ENCODE measurements at regions not wholly inside any gene's neighbourhood (a gene's known extent, or its start where the extent isn't known, plus 50 kb on each side); places are given as distances from the start of the nearest gene placed in this dataset.
"Not testable (repeated sequence)": the region's sequence is repeated elsewhere in the genome, so short reads cannot be mapped to it uniquely, and the experiment has no call there.

DNA sequence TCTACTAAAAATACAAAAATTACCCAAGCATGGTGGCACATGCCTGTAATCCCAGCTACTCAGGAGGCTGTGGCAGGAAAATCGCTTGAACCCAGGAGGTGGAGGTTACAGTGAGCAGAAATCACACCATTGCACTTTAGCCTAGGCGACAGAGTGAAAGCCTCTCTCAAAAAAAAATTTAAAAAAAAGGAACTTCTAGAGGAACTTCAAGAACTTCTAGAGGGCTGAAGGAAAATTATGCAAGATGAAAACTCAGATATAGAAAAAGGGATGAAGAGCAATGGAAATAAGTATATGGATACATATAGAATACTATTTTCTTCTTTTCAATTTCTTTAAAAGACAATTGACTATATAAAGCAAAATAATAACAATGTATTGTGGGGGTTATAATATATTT lies 51.2 kb upstream of the PRR5 start:
- DNase-seq (ENCODE audit: low spot score): no peak

DNA sequence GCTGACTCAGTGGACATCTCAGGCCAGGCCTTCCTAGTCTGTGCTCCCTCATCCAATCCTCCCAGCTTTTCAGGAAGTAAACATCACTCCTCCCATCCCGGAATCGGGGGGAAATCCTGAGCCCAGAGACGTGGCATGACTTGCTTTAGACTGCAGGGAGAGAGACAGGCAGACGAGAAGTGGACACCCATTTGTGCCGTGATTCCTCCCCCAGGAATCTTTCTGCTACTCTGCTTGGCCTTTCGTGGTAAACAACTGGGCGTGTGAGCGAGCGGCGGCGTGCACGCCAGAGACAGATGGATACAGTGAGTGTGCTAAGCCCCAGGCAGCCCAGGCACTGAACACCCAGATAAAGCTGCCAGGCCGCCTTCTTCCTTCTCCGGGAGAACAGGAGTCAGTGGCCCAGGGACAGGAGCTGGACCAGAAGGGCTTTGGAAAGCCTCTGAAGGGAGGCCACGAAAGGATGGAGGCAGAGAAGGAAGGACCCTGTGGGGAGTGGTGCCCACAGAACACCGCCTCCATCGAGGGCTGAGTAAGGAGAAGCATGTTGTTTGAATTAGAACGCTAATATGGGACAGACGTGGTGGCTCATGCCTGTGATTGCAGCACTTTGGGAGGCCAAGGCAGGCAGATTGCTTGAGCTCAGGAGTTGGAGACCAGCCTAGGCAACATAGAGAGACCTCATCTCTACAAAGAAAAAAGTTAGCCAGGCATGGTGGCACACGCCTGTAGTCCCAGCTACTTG lies 53.0 kb upstream of the PRR5 start:
- no peak for DNase-seq (ENCODE audit: low spot score)

DNA sequence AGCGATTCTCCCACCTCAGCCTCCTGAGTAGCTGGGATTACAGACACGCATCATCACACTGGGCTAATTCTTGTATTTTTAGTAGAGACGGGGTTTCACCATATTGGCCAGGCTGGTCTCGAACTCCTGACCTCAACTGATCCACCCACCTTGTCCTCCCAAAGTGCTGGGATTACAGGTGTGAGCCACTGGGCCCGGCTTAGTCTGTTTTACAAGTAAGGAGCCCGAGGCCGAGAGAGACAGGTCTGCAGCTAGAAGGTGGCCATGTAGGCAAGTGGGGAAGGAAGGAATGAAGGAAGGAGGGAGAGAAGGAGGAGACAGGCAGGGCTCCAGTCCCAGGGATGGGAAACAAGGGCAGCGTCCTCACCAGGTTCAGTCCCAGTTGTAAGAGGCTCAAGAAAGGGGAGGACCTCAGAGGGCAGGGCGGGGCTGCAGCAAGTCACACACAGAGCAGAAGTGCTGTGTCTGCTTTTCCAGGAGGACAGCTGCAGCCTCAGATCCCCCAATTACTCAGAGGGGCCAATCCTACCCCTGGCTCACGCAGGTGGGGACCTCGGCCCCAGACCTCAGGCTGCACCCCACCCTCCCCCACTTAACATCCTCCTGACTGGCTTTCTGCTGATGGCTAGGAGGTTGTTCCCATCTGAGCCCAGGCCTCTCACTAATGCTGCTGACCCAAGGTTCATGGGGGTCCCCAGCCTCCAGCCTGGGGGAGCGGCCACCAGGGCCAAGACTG lies 53.8 kb upstream of the PRR5 start:
- DNase-seq (ENCODE audit: low spot score): no peak

DNA sequence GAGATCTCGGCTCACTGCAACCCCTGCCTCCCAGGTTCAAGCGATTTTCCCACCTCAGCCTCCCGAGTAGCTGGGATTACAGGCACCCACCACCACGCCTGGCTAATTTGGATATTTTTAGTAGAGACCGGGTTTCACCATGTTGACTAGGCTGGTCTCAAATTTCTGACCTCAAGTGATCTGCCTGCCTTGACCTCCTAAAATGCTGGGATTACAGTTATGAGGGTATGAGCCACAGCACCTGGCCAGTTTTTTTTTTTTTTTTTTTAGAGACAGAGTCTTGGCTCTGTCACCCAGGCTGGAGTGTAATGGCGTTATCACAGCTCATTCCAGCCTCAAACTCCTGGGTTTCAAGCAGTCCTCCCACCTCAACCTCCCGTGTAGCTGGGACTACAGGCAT lies 54.9 kb upstream of the PRR5 start:
- DNase-seq (ENCODE audit: low spot score): no peak

DNA sequence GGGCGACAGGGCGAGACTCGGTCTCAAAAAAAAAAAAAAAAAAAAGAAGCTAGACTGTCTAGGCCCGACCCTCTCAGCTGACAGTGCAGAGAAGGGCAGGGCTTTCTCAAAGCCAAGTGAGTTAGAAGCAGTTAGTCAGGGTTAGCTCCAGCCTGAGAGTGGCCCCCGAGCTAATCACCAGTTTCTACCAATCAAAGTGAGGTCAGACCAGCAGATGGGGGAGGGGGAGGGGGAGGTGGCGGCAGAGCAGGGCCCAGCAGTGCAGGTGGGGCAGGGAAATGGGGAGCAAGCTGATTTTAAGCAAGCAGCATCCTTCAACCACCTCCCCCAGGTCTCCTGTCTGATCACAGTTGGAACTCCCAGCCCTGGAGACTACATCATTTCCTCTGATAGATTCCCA lies 55.3 kb upstream of the PRR5 start:
- no peak for DNase-seq (ENCODE audit: low spot score)

DNA sequence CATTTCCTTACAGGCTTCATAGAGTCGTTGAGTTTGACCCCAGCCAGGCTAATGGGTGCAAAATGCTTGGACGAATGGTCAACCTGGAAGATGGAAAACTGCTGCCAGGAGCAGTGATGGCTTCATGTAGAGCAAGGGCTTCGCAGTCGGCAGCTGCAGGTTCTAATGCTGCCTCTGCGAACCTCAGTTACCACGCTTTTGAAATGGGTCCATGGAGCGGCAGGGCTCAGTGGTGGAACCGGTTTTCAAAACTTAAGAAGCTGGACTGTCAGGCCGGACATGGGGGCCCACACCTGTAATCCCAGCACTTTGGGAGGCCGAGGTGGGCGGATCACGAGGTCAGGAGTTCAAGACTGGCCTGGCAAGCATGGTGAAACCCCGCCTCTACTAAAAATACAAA lies 55.9 kb upstream of the PRR5 start:
- DNase-seq (ENCODE audit: low spot score): no peak

DNA sequence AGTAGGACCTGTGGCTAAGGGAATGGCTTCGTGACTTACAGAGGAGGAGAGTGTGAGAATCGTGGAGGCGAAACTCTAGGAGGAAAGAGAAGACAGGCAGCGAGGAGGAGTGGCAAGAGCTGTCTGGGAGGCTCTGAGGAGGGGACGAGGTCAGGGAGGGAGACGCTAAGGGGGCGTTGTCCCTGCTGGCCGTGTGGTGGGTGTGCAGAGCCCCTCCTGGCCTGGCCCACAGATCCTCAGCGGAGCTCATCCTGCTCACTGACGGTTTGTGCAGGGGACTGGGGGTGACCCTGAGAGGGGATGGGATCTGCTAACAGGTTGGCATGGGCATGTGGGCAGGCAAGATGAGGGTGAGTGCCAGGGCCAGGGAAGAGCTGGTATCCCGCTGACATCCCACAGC lies 56.5 kb upstream of the PRR5 start:
- no peak for DNase-seq (ENCODE audit: low spot score)

DNA sequence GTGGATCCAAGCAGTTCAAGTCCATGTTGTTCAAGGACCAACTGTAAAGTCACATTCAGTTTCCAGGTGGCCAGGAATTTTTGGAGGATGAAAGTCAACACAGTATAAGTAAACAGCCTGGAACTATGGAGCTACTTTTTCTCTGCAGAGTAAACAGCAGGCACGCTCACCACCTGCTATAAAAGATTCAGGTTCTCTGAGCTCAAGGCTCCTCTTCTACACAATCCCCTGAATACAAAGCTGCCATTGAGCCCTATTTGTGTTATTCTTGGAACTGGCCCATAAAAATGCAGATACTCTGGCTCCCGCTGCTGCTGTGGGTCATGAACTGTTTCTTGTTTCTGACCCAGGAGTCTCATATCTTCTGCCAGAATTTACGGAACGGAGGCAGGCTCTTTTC lies 56.9 kb upstream of the PRR5 start:
- DNase-seq (ENCODE audit: low spot score): no peak

DNA sequence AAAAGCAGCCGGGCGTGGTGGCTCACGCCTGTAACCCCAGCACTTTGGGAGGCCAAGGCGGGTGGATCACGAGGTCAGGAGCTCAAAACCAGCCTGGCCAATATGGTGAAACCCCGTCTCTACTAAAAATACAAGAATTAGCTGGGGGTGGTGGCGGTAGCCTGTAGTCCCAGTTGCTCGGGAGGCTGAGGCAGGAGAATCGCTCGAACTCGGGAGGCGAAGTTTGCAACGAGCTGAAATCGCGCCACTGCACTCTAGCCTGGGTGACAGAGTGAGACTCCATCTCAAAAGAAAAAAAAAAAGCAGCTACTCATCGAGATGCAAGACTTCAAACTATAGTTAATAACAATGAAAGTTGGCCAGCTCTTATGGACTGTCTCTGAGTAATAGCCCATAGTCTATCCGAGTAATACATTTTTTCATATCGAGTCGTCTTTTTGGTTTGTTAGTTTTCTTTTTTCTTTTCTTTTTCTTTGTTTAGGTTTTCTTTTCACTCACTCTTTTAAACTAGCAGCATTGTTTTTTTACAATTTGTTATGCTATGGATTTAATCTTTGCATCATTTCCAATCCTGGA lies 58.4 kb upstream of the PRR5 start:
- not testable (repeated sequence) for DNase-seq (ENCODE audit: low spot score)

DNA sequence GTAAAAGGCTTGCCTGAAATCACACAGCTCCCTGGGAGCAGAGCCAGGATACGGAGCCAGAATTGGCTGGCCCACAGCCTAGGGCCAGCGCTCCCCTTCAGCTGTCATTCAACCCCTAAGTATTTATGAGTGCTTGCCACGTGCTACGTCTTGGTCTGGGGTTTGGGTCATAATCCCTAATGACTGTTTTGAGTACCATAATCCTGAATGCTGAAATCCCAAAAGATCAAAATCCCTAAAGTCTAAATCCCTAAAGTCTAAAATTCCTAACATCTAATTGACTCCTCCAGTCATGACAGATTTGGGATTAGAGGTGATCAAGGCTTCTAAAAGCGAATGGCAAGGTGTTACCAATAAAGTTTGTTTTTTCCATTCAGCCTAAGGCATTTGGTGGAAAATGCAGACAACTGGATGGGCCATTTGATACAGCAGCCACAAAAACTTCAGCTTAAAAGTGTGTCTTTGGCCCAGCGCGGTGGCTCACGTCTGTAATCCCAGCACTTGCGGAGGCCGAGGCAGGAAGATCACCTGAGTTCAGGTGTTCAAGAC lies 59.8 kb upstream of the PRR5 start:
- DNase-seq (ENCODE audit: low spot score): no peak

DNA sequence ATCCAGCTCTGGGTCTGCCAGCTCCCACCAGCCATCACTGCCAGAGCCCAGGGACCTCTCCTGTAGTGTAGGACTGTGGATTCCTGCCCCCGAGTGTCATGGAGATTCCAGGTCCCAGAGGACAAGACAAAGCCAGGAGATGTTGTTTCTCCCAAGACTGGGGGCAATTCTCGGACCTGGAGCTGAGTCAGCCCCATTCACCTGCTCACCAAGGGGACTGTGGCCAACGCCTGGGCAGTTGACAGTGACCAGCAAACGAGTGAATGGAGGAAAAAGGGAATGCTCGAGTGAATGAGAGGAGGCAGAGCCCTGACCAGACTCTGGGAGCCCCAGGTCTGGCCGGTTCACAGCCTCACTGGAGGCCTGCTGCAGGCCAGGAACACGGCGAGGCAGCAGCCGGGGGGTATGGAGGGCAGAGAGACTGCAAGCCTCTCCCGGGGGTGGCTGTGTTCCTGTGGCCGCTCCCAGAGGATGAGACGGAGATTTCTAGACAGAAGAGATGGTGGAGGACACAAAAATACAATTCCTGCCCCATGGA lies 61.3 kb upstream of the PRR5 start:
- no peak for DNase-seq (ENCODE audit: low spot score)

DNA sequence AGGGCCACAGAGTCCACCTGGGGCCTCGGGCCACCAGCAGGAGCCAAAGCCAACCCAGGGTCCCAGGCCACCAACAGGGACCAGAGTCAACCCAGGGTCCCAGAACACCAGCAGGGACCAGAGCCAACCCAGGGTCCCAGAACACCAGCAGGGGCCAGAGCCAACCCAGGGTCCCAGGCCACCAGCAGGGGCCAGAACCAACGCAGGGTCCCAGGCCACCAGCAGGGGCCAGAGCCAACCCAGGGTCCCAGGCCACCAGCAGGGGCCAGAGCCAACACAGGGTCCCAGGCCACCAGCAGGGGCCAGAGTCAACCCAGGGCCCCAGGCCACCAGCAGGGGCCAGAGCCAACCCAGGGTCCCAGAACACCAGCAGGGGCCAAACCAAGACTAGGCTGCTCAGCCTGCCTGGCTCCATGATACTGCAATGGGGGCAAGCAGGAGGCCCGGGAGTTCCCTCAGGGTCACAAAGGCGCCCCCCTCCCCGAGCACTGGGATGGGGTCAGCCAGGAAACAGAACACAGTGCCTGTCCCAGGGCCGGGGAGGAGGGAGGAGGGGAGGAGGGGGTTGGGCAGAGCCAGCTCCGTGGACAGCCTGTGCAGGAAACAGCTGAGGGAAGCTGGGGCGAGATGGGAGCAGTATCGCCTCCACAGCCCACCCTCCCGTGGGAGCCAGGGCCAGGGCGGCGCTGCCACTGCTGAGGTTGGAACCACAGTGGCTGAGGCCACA lies 62.0 kb upstream of the PRR5 start:
- DNase-seq (ENCODE audit: low spot score): no peak

DNA sequence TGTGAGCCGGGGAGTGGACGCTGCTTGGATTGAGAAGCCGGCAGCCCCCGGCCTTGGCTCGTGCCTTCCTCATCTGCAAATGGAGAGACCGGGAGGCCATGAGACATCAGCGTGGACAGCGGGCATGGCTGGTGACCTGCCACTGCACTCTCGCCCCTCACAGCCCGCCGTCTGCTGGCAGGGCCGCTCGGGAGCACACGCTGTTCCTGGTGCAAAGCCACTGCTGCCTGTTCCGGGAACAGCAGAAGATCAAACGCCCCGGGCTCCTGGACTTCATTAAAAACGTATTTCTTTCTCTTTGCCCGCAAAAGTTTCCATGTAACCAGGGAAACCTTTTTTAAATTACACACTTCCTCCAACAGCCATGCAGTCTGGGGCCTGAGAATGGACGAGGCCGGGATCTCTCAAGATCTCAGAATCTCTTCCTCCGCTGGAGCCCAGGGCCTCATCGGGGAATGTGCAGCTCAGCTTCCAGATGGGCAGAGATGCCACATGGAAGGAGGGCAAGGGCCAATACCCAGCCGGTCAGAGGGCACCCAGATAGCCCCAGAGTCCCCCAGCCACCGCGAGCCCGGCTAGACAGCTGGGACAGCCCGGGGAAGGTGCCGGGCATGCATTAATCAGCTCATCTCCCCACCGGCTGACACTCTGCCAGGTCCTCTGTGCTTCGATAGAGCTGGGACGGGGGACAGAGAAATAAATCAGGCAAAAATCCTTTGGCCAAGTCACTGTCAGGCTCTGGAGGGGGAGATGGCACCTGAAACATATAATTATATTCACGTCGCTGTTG lies 62.8 kb upstream of the PRR5 start:
- peak; percentile 87 for DNase-seq (ENCODE audit: low spot score)

DNA sequence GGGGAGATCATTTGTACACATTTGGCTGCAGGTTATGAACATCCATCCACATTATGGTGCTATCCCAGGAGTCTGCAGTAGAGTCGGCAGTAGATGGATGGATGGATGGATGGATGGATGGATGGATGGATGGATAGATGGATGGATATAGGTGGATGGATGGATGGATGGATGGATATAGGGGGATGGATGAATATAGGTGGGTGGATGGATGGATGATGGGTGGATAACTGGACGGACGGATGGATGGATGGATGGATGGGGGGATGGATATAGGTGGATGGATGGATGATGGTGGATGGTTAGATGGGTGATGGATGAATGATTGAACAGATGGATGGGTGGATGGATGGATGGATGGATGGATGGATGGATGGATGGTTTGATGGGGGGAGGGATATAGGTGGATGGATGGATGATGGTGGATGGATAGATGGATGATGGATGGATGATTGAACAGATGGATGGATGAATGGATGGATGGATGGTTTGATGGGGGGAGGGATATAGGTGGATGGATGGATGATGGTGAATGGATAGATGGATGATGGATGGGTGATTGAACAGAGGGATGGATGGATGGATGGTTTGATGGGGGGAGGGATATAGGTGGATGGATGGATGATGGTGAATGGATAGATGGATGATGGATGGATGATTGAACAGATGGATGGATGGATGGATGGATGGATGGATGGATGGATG lies 65.3 kb upstream of the PRR5 start:
- DNase-seq (ENCODE audit: low spot score): not testable (repeated sequence)

DNA sequence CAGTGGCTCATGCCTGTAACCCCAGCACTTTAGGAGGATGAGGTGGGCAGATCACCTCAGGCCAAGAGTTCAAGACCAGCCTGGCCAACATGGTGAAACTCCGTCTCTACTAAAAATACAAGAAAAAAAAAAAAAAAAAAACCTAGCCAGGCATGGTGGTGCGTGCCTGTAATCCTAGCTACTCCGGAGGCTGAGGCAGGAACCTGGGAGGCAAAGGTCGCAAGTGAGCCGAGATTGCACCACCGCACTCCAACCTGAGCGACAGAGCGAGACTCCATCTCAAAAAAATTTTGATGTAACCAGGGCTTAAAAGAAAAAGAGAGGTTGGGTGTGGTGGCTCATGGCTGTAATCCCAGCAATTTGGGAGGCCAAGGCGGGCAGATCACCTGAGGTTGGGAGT lies 66.4 kb upstream of the PRR5 start:
- not testable (repeated sequence) for DNase-seq (ENCODE audit: low spot score)

DNA sequence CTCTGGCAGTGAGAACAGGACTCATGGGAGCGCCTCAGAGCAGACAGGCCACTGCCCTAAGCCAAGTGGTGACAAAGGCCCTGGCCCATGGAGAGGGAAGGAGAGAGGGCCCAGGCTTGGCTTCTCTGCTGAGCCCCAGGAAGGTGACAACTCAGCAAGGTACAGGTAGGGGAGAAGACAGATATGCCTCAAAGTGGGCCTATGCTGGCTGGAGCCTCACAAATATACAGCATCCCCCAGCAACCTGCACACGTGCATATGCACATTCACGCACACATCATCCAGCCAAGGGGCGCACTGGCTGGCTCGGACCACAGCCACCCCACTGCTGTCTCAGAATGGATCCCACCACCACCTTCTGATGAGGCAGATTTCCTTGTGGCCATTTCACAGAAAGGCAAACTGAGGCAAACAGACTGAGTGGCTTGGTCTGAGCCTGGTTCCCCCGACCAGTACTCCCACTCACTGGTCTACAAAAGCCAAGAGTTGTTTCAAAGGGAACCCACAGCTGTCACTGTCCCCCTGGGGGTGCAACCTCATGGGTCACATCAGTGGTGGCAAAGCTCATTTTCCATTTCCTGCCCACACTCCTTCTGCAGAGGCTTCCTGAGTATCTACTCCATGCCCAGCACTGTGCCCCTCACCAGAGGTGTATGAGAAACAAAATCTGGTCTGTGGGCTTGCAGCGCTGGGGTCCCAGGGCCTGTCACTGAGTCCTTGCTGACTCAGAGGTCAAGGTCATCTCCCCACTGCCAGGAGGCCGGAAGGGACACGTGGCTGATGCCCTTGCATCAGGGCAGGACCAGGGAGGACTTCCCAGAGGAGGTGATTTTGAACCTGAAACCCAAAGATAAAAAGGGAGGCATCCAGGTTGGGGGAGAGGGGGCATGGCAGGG lies 67.3 kb upstream of the PRR5 start:
- DNase-seq (ENCODE audit: low spot score): no peak

DNA sequence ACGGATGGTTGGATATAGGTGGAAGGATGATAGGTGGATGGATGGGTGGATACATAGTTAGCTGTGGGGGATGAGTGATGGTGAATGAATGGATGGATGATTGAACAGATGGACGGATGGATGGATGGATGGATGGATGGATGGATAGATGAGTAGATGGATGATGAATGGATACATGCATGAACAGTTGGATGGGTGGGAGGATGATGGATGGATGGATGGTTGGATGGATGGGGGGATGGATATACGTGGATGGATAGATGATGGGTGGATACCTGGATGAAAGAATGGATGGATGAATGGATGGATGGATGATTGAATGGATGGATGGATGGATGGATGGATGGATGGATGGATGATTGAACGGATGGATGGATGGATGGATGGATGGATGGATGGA lies 68.4 kb upstream of the PRR5 start:
- no peak for DNase-seq (ENCODE audit: low spot score)

DNA sequence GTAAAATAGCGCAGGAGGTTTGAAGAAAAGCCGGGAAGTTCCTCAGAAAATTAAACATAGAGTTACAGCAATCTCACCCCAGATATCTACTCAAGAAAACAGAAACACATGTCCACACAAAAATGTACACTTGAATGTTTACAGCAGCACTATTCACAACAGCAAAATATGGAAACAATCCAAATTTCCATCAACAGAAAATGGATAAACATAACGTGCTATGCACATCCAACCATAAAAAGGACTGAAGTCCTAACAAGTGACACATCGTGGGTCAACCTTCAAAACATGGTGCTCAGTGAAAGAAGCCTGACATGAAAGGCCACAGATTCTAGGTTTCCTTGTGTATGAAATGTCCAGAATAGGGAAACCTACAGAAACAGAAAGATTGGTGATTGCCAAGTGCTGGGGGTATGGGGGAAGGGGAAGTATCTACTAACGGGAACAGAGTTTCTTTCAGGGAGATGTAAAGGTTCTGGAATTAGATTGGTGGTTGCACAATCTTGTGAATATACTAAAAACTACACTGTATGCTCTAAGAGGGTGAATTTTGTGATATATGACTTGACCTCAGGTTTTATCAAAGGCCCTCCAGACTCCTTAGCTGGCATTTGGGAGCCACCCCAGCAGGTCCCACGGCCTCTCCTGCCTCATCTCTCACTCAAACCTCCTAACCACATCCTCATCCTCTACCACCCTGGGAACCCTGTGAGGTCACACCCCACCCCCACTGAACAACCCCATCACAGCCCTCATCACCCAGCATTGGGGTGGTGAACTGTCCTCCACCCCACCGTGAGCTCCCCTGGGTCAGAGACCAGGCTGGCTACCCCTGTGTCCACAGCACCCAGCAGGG lies 69.2 kb upstream of the PRR5 start:
- no peak for DNase-seq (ENCODE audit: low spot score)

DNA sequence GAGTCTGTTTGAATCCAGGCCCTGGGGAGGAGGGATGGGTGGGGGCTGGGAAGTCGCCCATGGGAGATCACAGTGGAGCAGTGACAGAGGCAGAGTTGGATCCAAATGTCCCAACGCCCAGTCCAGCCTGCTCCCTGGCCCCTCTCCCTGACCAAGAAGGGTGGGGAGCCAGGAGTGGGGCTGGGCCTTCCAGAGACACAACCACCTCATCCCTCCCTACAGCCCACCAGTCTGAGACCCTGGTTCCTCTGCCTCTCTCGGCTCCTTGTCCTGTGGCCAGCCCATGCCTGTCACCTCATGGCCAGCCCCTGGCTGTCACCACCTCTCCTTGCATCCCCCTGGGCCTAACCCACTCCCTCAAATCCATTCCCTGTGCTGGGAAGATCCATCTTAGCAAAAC lies 71.2 kb upstream of the PRR5 start:
- no peak for DNase-seq (ENCODE audit: low spot score)

All from left forelimb (tissue), 1 donor.